ENCODE measurements at regions not wholly inside any gene's neighbourhood (a gene's known extent, or its start where the extent isn't known, plus 50 kb on each side); places are given as distances from the start of the nearest gene placed in this dataset.

GRCh38 chr7:88396295-88396947, 89.7 kb upstream of the STEAP4 start (continued):
- TF ChIP-seq SKI (IDR thresholded peaks at IDR 0.05; ENCODE audit: partially characterized antibody) (no peak), RAD51 (IDR thresholded peaks at IDR 0.05; ENCODE audit: borderline replicate concordance) (no peak), MXI1 (IDR thresholded peaks at IDR 0.05; ENCODE audit: borderline replicate concordance, low read depth, low read length) (no peak), CREBL2 (CRISPR knock-in tag; IDR thresholded peaks at IDR 0.05; ENCODE audit: borderline replicate concordance) (no peak), LCORL (IDR thresholded peaks at IDR 0.05) (no peak), LCORL (CRISPR knock-in tag; IDR thresholded peaks at IDR 0.05) (no peak), ZNF891 (CRISPR knock-in tag; IDR thresholded peaks at IDR 0.05) (no peak), CHCHD3 (CRISPR knock-in tag; IDR thresholded peaks at IDR 0.05) (no peak), CBX2 (IDR thresholded peaks at IDR 0.05; ENCODE audit: low read depth, low read length) (no peak), CBX2 (CRISPR knock-in tag; IDR thresholded peaks at IDR 0.05; ENCODE audit: low read depth) (no peak), ATF5 (CRISPR knock-in tag; IDR thresholded peaks at IDR 0.05; ENCODE audit: low read depth) (no peak), HDAC6 (IDR thresholded peaks at IDR 0.05; ENCODE audit: low read depth, low read length) (no peak), GLMP (CRISPR knock-in tag; IDR thresholded peaks at IDR 0.05; ENCODE audit: borderline replicate concordance) (no peak), ZBTB7B (CRISPR knock-in tag; IDR thresholded peaks at IDR 0.05) (no peak)
